ENCODE measurements at regions not wholly inside any gene's neighbourhood (a gene's known extent, or its start where the extent isn't known, plus 50 kb on each side); places are given as distances from the start of the nearest gene placed in this dataset.

- TF ChIP-seq CTCF (IDR thresholded peaks at IDR 0.05; ENCODE audit: low read length) (no peak), EZH2 (IDR thresholded peaks at IDR 0.05; ENCODE audit: borderline replicate concordance, low read length) (no peak)
Measured at GRCh38 chr20:40305303-40305702, 383.7 kb downstream of the MAFB start.
